Osteocyte (in vitro differentiated cells): ENCODE measurements at regions not wholly inside any gene's neighbourhood (a gene's known extent, or its start where the extent isn't known, plus 50 kb on each side); places are given as distances from the start of the nearest gene placed in this dataset.

Experiments
- DNase-seq: peaks from one replicate; pipeline ENCODE4 v3.0.0; 2021; ENCODE audit warnings: mixed read lengths; ENCODE audit not compliant: unreplicated experiment; ENCODE audit errors: extremely low spot score
- H3K27ac Mint-ChIP-seq: one replicate; pipeline ENCODE4 v1.8.0; 2021; ENCODE audit warnings: mild to moderate bottlenecking, mixed read lengths; ENCODE audit not compliant: unreplicated experiment
- H3K27me3 Mint-ChIP-seq: one replicate; pipeline ENCODE4 v1.8.0; 2021; ENCODE audit warnings: mixed read lengths; ENCODE audit not compliant: unreplicated experiment
- H3K36me3 Mint-ChIP-seq: one replicate; pipeline ENCODE4 v1.8.0; 2021; ENCODE audit warnings: mixed read lengths; ENCODE audit not compliant: unreplicated experiment
- H3K4me1 Mint-ChIP-seq: one replicate; pipeline ENCODE4 v1.8.0; 2021; ENCODE audit warnings: mixed read lengths; ENCODE audit not compliant: unreplicated experiment
- H3K4me3 Mint-ChIP-seq: one replicate; pipeline ENCODE4 v1.8.0; 2021; ENCODE audit warnings: mild to moderate bottlenecking, moderate library complexity, mixed read lengths; ENCODE audit not compliant: unreplicated experiment
- H3K9me3 Mint-ChIP-seq: one replicate; pipeline ENCODE4 v1.8.0; 2021; ENCODE audit warnings: mixed read lengths; ENCODE audit not compliant: unreplicated experiment
- TF ChIP-seq, protein P1 (sequence below): fragments of 200-600 bp; sonication (generic); IDR thresholded peaks from 2 replicates; pipeline ENCODE4 v1.5.0; 2021; ENCODE audit warnings: antibody characterized with exemption, mild to moderate bottlenecking, moderate library complexity

DNA sequence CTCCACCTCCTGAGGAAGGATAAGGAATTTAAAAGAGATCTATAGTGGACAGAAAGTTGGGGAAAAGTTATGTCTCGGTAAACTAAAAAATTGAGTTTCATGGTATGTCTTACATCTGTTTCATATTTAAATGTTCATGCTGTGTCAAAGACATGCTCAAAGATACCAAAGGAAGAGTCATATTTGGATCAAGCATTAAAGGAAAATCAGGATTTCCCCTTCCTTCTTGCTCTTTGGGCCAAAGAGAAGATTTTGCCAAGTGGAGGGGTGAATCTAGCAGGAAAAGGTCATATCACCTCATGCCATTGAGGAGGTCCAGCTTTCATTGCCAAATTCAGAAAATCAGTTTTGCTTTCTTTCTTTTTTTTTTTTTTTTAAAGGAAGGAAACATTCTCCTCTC, 192.4 kb downstream of the OGFRL1 start:
- H3K27ac Mint-ChIP-seq: peak overlapping the region; percentile 46
- H3K4me1 Mint-ChIP-seq: peaks cover 43% of the 10 kb centered on the region
- no peaks in the 10 kb centered on the region for H3K36me3 Mint-ChIP-seq
- TF ChIP-seq, protein P1, sequence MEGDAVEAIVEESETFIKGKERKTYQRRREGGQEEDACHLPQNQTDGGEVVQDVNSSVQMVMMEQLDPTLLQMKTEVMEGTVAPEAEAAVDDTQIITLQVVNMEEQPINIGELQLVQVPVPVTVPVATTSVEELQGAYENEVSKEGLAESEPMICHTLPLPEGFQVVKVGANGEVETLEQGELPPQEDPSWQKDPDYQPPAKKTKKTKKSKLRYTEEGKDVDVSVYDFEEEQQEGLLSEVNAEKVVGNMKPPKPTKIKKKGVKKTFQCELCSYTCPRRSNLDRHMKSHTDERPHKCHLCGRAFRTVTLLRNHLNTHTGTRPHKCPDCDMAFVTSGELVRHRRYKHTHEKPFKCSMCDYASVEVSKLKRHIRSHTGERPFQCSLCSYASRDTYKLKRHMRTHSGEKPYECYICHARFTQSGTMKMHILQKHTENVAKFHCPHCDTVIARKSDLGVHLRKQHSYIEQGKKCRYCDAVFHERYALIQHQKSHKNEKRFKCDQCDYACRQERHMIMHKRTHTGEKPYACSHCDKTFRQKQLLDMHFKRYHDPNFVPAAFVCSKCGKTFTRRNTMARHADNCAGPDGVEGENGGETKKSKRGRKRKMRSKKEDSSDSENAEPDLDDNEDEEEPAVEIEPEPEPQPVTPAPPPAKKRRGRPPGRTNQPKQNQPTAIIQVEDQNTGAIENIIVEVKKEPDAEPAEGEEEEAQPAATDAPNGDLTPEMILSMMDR: no peak
- H3K27me3 Mint-ChIP-seq: no peaks in the 10 kb centered on the region
- DNase-seq: no peak
- no peaks in the 10 kb centered on the region for H3K9me3 Mint-ChIP-seq
- H3K4me3 Mint-ChIP-seq: no peak overlapping the region

DNA sequence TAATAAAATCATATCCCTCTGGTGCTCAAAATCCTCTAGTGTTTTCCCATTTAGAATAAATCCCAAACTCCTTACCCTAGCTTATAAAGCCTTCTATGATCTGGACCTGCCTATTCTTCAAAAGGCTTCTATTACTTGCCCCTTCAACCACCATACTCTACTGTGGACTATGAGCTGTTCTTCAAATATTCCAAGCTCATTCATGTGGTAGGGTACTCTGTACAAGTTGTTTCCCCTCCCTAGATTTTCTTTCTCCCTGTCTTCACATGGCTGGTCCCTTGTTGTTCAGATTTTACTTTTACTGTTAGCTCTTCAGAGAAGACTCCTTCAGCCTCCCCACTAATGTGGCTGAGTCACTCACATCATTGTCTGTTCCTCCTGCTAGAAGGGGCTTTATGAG, 193.2 kb downstream of the OGFRL1 start:
- H3K4me3 Mint-ChIP-seq: no peak overlapping the region
- TF ChIP-seq, protein P1: no peak
- peaks cover 44% of the 10 kb centered on the region for H3K4me1 Mint-ChIP-seq
- H3K27me3 Mint-ChIP-seq: no peaks in the 10 kb centered on the region
- no peak for DNase-seq
- H3K9me3 Mint-ChIP-seq: no peaks in the 10 kb centered on the region
- no peaks in the 10 kb centered on the region for H3K36me3 Mint-ChIP-seq
- H3K27ac Mint-ChIP-seq: peak overlapping the region; percentile 48

DNA sequence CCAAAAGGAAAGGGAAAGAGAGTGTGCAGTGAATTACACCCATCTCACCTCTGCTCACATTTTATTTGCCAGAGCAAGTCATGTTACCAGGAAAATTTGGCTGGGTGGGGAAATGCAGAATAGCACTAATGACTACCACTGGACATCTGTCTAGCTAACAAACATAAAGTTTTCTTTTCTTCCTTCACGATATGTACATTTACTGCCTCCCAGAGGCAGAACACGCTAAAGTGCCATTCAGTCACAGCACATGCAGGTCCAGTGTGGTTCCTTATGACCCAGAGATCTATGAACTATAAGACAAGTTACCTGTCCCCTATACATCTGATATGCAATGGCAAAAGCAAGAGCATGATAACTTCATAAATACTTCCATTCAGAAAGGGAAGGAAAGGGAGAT, 194.1 kb downstream of the OGFRL1 start:
- no peak overlapping the region for H3K4me3 Mint-ChIP-seq
- no peaks in the 10 kb centered on the region for H3K36me3 Mint-ChIP-seq
- H3K4me1 Mint-ChIP-seq: peaks cover 43% of the 10 kb centered on the region
- no peaks in the 10 kb centered on the region for H3K9me3 Mint-ChIP-seq
- H3K27ac Mint-ChIP-seq: no peak overlapping the region
- TF ChIP-seq, protein P1: peak; percentile 34
- no peak for DNase-seq
- no peaks in the 10 kb centered on the region for H3K27me3 Mint-ChIP-seq

DNA sequence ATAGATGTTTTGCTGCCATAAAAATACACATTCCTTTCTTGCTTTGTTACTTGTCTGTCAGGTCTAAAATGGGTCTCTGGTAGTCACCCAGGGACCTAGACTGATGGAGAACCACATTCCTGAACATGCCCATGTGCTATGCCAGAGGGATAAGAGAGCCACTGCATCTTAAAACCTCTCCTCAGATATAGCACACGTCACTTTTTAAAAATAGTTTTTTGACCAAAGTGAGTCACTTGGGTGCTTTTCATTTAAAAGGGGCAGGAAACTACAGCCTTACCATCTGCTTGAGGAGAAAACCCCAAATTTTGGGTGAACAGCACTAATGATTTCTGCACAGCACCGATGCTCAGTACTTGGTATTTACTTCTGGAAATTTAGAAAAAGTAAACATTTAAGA, 197.8 kb downstream of the OGFRL1 start:
- TF ChIP-seq, protein P1: no peak
- no peak overlapping the region for H3K4me3 Mint-ChIP-seq
- no peak for DNase-seq
- H3K27ac Mint-ChIP-seq: no peak overlapping the region
- no peaks in the 10 kb centered on the region for H3K36me3 Mint-ChIP-seq
- H3K9me3 Mint-ChIP-seq: no peaks in the 10 kb centered on the region
- peaks cover 31% of the 10 kb centered on the region for H3K4me1 Mint-ChIP-seq
- H3K27me3 Mint-ChIP-seq: no peaks in the 10 kb centered on the region

DNA sequence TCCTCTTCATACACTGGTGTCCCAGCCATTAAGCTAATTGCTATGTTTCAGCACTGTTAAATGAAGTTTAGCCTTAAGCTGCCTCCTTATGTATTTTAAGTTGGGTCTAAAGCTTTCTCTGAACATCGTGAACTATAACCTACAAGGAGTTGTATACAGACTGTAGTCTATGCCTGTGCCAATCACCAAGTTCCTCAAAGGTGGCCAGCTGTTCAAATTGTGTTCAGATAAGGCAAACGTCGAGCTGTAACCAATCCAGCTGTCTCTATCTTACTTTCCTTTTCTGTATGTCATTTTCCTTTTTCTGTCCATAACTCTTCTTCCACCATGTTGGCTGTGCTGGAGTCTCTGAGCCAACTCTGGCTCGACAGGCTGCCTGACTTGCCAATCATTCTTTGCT, 199.6 kb downstream of the OGFRL1 start:
- no peak for DNase-seq
- TF ChIP-seq, protein P1: no peak
- no peak overlapping the region for H3K4me3 Mint-ChIP-seq
- peaks cover 24% of the 10 kb centered on the region for H3K4me1 Mint-ChIP-seq
- H3K9me3 Mint-ChIP-seq: no peaks in the 10 kb centered on the region
- H3K27me3 Mint-ChIP-seq: no peaks in the 10 kb centered on the region
- no peak overlapping the region for H3K27ac Mint-ChIP-seq
- H3K36me3 Mint-ChIP-seq: no peaks in the 10 kb centered on the region
